ENCODE measurements at regions not wholly inside any gene's neighbourhood (a gene's known extent, or its start where the extent isn't known, plus 50 kb on each side); places are given as distances from the start of the nearest gene placed in this dataset.
A peak's percentile ranks its signal among the peaks of the same experiment; 100 is the strongest.
"Not testable (repeated sequence)": the region's sequence is repeated elsewhere in the genome, so short reads cannot be mapped to it uniquely, and the experiment has no call there.

DNA sequence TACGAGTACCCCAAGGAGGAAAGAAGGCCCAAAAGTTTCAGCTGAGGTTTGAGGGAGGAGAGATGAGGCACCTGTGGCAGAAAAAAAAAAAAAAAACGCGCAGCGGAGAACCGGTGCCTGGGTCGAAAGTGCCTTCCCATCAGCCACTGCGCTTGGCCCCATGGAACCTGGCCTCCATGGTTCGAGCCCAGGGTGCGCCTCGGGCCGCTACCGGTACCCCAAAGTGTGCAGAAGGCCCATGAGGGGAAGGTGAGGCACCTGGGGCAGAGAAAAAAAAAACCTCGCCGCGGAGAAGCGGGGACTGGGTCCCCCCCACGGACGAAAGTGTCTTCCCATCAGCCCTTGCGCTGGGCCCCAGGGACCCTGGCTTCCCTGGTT lies 397.9 kb upstream of the TPTE start:
- ATAC-seq; CTCF ChIA-PET; H3K4me1 ChIP-seq (ENCODE audit: control insufficient read depth, insufficient read depth, low read length); POLR2A ChIA-PET; H3K27ac ChIP-seq (ENCODE audit: low read length); DNase-seq (ENCODE audit: low read depth, low spot score); H3K27me3 ChIP-seq (ENCODE audit: control insufficient read depth, insufficient read depth, low read length); intact Hi-C loops (cut with micrococcal nuclease; ENCODE audit: unreplicated experiment); H3K36me3 ChIP-seq (ENCODE audit: control insufficient read depth, insufficient read depth, low read length); BruUV-seq (replicated peaks); H3K9me3 ChIP-seq (ENCODE audit: control insufficient read depth, insufficient read depth, low read depth, low read length); in situ Hi-C loops (cut with HindIII; ENCODE audit: low pct_unique_long_range_greater_than_20kb, low sequenced_read_pairs): not testable (repeated sequence)
- 0 out of 4 replicates have a peak overlapping the region, but pooled peaks of 1 of the 2 experiments have one; percentile 7 for H3K4me3 ChIP-seq (ENCODE audit: low read depth in 2 of 2, low read length in 2 of 2)

DNA sequence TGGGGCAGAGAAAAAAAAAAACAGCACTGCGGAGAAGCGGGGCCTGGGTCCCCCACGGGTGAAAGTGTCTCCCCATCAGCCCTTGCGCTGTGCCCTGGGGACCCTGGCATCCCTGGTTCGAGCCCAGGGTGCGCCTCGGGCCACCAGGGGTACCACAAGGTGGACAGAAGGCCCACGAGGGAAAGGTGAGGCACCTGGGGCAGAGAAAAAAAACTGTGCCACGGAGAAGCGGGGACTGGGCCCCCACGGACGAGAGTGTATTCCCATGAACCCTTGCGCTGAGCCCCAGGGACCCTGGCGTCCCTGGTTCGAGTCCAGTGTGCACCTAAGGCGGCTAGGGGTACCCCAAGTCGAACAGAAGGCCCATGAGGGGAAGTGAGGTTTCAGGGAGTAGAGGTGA lies 395.8 kb upstream of the TPTE start:
- H3K27me3 ChIP-seq (ENCODE audit: control insufficient read depth, insufficient read depth, low read length); in situ Hi-C loops (cut with HindIII; ENCODE audit: low pct_unique_long_range_greater_than_20kb, low sequenced_read_pairs); BruUV-seq (replicated peaks); H3K9me3 ChIP-seq (ENCODE audit: control insufficient read depth, insufficient read depth, low read depth, low read length); POLR2A ChIA-PET; ATAC-seq; intact Hi-C loops (cut with micrococcal nuclease; ENCODE audit: unreplicated experiment); H3K4me3 ChIP-seq (ENCODE audit: low read depth in 2 of 2, low read length in 2 of 2); H3K4me1 ChIP-seq (ENCODE audit: control insufficient read depth, insufficient read depth, low read length); H3K27ac ChIP-seq (ENCODE audit: low read length); CTCF ChIA-PET; DNase-seq (ENCODE audit: low read depth, low spot score); H3K36me3 ChIP-seq (ENCODE audit: control insufficient read depth, insufficient read depth, low read length): not testable (repeated sequence)

DNA sequence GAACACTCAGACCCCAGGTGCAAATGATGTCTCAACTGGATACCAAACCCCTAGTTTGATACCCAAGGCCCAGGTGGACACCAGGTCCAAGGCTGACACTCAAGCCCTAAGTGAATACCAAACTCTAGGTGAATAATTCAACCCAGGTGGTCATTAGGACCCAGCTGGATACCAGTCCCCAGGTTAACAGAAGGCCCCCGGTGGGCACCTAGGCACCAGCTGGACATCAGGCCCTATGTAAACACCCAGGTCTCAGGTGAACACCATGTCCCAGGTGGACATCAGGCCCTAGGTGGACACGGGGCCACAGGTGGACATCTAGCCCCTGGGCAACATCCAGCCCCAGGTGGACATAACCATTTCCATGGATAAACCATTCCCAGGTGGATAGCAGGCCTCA lies 387.3 kb upstream of the TPTE start:
- H3K27ac ChIP-seq (ENCODE audit: low read length); ATAC-seq; H3K9me3 ChIP-seq (ENCODE audit: control insufficient read depth, insufficient read depth, low read depth, low read length); POLR2A ChIA-PET; H3K4me3 ChIP-seq (ENCODE audit: low read depth in 2 of 2, low read length in 2 of 2); H3K4me1 ChIP-seq (ENCODE audit: control insufficient read depth, insufficient read depth, low read length); intact Hi-C loops (cut with micrococcal nuclease; ENCODE audit: unreplicated experiment); H3K27me3 ChIP-seq (ENCODE audit: control insufficient read depth, insufficient read depth, low read length); H3K36me3 ChIP-seq (ENCODE audit: control insufficient read depth, insufficient read depth, low read length); CTCF ChIA-PET; in situ Hi-C loops (cut with HindIII; ENCODE audit: low pct_unique_long_range_greater_than_20kb, low sequenced_read_pairs); BruUV-seq (replicated peaks); DNase-seq (ENCODE audit: low read depth, low spot score): not testable (repeated sequence)

DNA sequence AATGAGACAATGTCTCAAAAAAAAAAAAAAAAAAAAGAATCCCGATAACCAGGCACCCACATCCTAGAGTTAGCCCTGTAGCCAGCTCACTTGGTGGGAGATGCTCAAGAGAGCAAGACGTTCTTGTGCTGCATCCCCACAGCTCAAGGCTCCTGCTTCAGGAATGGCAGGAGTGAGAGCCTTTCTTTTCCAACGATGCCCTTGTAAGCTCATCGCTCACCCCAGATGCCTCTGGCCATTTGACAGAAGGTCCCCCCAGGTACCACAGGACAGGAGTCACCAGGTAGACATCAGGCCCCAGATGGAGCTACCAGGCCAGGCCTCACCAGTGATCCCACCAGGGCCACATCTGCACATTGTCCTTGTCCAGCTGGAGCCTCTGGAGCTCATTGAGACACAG lies 385.5 kb upstream of the TPTE start:
- BruUV-seq (replicated peaks); in situ Hi-C loops (cut with HindIII; ENCODE audit: low pct_unique_long_range_greater_than_20kb, low sequenced_read_pairs); H3K27me3 ChIP-seq (ENCODE audit: control insufficient read depth, insufficient read depth, low read length); POLR2A ChIA-PET; ATAC-seq; H3K4me1 ChIP-seq (ENCODE audit: control insufficient read depth, insufficient read depth, low read length); H3K4me3 ChIP-seq (ENCODE audit: low read depth in 2 of 2, low read length in 2 of 2); H3K27ac ChIP-seq (ENCODE audit: low read length); DNase-seq (ENCODE audit: low read depth, low spot score); H3K36me3 ChIP-seq (ENCODE audit: control insufficient read depth, insufficient read depth, low read length); CTCF ChIA-PET; H3K9me3 ChIP-seq (ENCODE audit: control insufficient read depth, insufficient read depth, low read depth, low read length); intact Hi-C loops (cut with micrococcal nuclease; ENCODE audit: unreplicated experiment): not testable (repeated sequence)

DNA sequence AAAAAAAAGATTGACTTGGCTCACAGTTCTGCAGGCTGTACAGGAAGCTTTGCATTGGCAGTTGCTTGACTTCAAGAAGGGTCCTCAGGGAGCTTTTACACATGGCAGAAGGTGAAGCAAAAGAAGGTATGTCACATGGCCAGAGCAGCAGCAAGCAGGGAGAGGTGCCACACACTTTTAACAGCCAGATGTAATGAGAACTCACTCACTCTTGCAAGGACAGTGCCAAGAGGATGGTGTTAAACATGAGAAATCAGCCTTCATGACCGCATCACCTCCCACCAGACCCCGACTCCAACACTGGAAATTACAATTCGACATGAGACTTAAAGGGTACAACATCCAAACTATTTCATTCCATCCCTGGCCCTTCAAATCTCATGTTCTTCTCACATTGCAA lies 367.2 kb upstream of the TPTE start:
- H3K36me3 ChIP-seq (ENCODE audit: control insufficient read depth, insufficient read depth, low read length); H3K27ac ChIP-seq (ENCODE audit: low read length); H3K9me3 ChIP-seq (ENCODE audit: control insufficient read depth, insufficient read depth, low read depth, low read length); DNase-seq (ENCODE audit: low read depth, low spot score); H3K4me3 ChIP-seq (ENCODE audit: low read depth in 2 of 2, low read length in 2 of 2); H3K27me3 ChIP-seq (ENCODE audit: control insufficient read depth, insufficient read depth, low read length); in situ Hi-C loops (cut with HindIII; ENCODE audit: low pct_unique_long_range_greater_than_20kb, low sequenced_read_pairs); H3K4me1 ChIP-seq (ENCODE audit: control insufficient read depth, insufficient read depth, low read length); ATAC-seq; POLR2A ChIA-PET; intact Hi-C loops (cut with micrococcal nuclease; ENCODE audit: unreplicated experiment); BruUV-seq (replicated peaks); CTCF ChIA-PET: not testable (repeated sequence)
